Ovary (tissue), 7 donors: ENCODE measurements at regions not wholly inside any gene's neighbourhood (a gene's known extent, or its start where the extent isn't known, plus 50 kb on each side); places are given as distances from the start of the nearest gene placed in this dataset.
A peak's percentile ranks its signal among the peaks of the same experiment; 100 is the strongest.

Source experiments
- DNase-seq, 5 donors: peaks; one replicate each; pipeline ENCODE4 v3.0.0-alpha.2; 2019 to 2020
- H3K27ac ChIP-seq, 2 donors: fragments of 200-600 bp; one replicate each; pipeline versions ENCODE4 v1.5.1 to v1.8.0; 2019 to 2022
- H3K27me3 ChIP-seq: fragments of 200-600 bp; one replicate; pipeline ENCODE4 v1.8.0; 2022
- H3K36me3 ChIP-seq: fragments of 200-600 bp; sonication (generic); one replicate; pipeline ENCODE4 v1.5.1; 2019
- H3K4me1 ChIP-seq: one replicate; pipeline ENCODE4 v1.8.1; 2013; ENCODE audit warnings: mild to moderate bottlenecking, moderate library complexity; ENCODE audit not compliant: insufficient read depth
- H3K4me3 ChIP-seq: fragments of 200-600 bp; sonication (generic); one replicate; pipeline ENCODE4 v1.5.1; 2017
- H3K9me3 ChIP-seq, 2 donors: fragments of 200-600 bp in 1 of 2; sonication (generic) in 1 of 2; one replicate each; pipeline versions ENCODE4 v1.5.1 to v1.8.1; 2013 to 2019; ENCODE audit warnings: mild to moderate bottlenecking in 1 of 2, moderate library complexity in 1 of 2
- EP300 ChIP-seq: sonication (generic); formaldehyde crosslinking; IDR thresholded peaks from one replicate; pipeline ENCODE4 v1.6.1; 2017; ENCODE audit warnings: antibody characterized with exemption
- POLR2A ChIP-seq: fragments of 450-650 bp; IDR thresholded peaks from one replicate; pipeline ENCODE4 v1.6.1; 2017; ENCODE audit warnings: antibody characterized with exemption, mild to moderate bottlenecking, moderate library complexity
- WGBS, 3 donors: extraction: QIAGEN DNeasy Blood & Tissue Kit in 1 of 3; methylation state at CpG; one replicate each; pipeline versions ENCODE4 v1.1.5 to v1.1.7; 2013 to 2017; 5-methylcytosine and 5-hydroxymethylcytosine counted together
- intact Hi-C, 4 donors: fragments of 100-400 bp; cut with DNase I; formaldehyde crosslinking; loops; one replicate each; pipeline versions ENCODE4 v1.11.0 to v1.15.1; 2022 to 2023
- TF ChIP-seq, protein P1 (sequence below), 3 donors: fragments of 450-650 bp in 2 of 3; fragments of 200-600 bp in 1 of 3; IDR thresholded peaks; one replicate each; pipeline versions ENCODE4 v1.5.1 to v1.8.0; 2016 to 2022; ENCODE audit warnings: antibody characterized with exemption in 3 of 3, mild to moderate bottlenecking in 1 of 3
- donor health status: DM: no; HTN: no; CAD: no; lungs with moderate emphysema.
- donor health status: DM: no; HTN: no; CAD: no.
- donor health status: Bipolar disorder and iron deficiency.
- donor health status: DM: no; HTN: no; CAD: no.
- donor health status: DM: yes; HTN: yes; CAD: no.

DNA sequence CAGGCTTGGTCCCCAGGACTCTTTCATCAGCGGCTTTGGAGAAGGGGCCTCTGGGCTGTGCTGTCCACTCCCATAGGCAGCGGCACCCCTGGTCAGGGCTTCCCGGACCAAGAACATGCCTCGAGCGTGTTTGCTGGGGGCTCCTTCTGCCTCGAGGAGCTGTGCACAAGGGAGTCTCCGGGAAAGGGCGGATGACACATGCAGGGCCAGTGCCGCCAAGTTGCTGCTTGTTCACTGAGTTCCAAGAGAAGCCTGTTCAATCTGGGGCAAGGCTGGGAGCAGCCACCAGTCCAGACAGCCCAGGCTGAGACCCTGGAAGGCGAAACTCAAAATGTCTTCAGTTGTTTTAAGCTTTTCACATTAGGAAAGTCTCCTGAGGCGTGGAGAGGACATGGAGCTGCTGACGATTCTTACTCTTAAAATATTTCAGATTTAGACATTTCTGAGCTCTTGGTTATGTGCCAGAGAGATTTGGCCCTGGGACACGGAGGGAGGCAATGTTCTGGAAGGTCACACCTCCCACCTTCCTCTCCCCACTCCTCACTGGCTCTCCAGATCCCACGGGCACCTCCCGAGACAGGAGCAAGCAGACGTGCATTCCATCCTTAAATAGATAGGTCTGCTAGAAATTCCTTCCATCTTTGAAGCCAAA is 84.5 kb upstream of the ZNF469 start:
- no peak for TF ChIP-seq POLR2A
- TF ChIP-seq EP300: no peak
- TF ChIP-seq, protein P1, sequence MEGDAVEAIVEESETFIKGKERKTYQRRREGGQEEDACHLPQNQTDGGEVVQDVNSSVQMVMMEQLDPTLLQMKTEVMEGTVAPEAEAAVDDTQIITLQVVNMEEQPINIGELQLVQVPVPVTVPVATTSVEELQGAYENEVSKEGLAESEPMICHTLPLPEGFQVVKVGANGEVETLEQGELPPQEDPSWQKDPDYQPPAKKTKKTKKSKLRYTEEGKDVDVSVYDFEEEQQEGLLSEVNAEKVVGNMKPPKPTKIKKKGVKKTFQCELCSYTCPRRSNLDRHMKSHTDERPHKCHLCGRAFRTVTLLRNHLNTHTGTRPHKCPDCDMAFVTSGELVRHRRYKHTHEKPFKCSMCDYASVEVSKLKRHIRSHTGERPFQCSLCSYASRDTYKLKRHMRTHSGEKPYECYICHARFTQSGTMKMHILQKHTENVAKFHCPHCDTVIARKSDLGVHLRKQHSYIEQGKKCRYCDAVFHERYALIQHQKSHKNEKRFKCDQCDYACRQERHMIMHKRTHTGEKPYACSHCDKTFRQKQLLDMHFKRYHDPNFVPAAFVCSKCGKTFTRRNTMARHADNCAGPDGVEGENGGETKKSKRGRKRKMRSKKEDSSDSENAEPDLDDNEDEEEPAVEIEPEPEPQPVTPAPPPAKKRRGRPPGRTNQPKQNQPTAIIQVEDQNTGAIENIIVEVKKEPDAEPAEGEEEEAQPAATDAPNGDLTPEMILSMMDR (IDR thresholded peaks at IDR 0.05): no peak
- DNase-seq: peak in 4 of 5 donors; percentile 39 to 53 (median 44)
- intact Hi-C loops: no loop called here
- H3K27ac ChIP-seq: no peak overlapping the region
- no peaks in the 10 kb centered on the region for H3K9me3 ChIP-seq
- 23 to 35% (median 34%) methylated on average over 16 of the region's 16 CpGs for WGBS, 3 donors
- no peak overlapping the region for H3K4me3 ChIP-seq
- no peaks in the 10 kb centered on the region for H3K27me3 ChIP-seq
- H3K36me3 ChIP-seq: no peaks in the 10 kb centered on the region
- no peaks in the 10 kb centered on the region for H3K4me1 ChIP-seq

DNA sequence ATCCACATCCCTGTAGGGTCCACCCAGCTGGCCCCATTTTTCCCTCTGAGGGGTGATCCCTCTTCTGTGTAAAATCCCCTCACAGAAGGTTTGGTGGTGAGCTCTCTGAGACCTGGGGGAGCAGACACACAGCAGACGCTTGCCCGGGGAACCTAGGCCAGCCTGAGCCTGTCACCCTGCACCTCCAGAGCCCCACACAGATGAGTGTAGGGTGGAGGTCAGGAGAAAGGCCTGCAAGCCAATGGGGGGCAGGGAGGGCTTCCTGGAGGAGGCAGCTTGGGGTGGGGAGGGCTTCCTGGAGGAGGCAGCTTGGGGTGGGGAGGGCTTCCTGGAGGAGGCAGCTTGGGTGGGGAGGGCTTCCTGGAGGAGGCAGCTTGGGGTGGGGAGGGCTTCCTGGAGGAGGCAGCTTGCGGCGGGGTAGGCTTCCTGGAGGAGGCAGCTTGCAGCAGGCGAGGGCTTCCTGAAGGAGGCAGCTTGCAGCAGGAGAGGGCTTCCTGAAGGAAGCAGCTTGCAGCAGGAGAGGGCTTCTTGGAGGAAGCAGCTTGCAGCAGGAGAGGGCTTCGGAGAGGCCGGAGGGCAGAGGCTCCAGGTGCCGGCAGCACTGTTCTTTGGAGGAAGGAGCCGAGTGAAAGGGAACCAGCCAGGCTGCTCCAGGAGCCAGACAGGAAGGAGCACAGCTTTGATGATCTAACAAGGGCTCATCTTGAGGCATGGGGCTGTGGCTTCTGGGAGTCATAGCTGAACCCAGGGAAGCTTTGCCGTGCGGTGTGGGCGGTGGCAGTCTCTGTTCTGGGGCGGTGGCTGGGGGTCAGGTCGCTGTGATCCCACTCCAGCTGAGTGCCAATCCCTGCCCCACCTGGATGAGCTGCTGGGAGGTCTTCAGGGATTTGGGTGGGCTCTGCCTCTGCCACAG is 83.7 kb upstream of the ZNF469 start:
- H3K27ac ChIP-seq: no peak overlapping the region
- H3K4me3 ChIP-seq: no peak overlapping the region
- TF ChIP-seq POLR2A (no peak), EP300 (no peak)
- TF ChIP-seq, protein P1 (IDR thresholded peaks at IDR 0.05): no peak
- H3K4me1 ChIP-seq: peaks cover 5% of the 10 kb centered on the region
- H3K27me3 ChIP-seq: no peaks in the 10 kb centered on the region
- H3K36me3 ChIP-seq: no peaks in the 10 kb centered on the region
- H3K9me3 ChIP-seq: no peaks in the 10 kb centered on the region
- no peak for DNase-seq
- 73 to 76% (median 75%) methylated on average over 14 of the region's 14 CpGs for WGBS, 3 donors
- intact Hi-C loops: no loop called here

DNA sequence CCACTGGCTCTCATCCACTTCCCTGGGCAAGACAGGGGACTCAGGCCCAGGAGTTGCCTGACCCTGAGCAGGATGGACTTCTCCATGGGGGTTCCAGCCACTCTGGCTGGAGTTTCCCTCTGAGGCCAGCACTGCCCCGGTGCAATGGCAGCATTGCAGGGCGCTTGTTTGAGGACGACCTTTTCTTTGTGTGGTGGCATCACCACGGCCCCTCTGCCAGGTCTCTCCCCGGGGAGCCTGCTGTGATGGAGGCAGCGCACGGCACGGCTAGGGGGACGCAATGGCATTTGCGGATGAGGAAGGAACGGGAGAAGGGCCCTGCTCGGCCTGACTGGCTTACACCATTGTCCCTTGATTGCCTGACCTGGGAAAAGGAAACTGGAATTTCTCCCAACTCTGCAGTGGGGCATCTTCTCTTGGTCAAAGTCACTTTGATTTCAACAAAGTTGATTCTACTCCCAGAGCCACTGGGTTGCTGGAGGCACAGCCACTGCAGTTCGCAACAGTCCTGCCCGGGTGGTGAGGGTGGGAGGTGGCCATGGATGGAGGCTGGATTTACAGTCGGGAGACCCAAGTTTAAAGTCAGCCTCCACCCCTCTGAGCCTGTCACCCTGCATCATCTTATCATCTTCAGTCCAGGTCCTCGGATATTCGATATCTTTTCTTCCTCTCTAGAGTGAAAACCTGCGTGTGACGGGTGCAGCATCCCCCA is 82.9 kb upstream of the ZNF469 start:
- no peak for DNase-seq
- TF ChIP-seq POLR2A (no peak), EP300 (no peak)
- TF ChIP-seq, protein P1 (IDR thresholded peaks at IDR 0.05): no peak
- H3K9me3 ChIP-seq: no peaks in the 10 kb centered on the region

DNA sequence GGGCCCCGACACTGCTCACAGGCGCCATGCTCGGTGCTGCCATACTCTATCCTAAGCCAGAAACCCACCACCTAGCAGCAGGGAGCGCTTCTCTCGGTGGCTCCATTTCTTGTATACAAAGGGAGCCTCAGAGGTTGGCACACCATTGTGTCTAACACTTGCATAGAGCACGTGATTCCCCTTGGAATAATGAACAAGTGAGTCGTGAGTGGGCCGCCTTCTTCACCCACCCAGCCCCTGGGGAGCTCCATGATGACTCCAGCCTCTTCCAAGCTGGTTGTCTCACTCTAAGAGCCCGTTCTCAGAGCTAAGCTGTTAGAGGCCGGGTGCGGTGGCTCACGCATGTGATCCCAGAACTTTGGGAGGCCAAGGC is 82.3 kb upstream of the ZNF469 start:
- Histone ChIP-seq H3K27me3 (no peaks in the 10 kb centered on the region), H3K9me3 (no peaks in the 10 kb centered on the region), H3K4me3 (no peak overlapping the region), H3K36me3 (no peaks in the 10 kb centered on the region), H3K27ac (no peak overlapping the region), H3K4me1 (peaks cover 11% of the 10 kb centered on the region)
- TF ChIP-seq POLR2A: no peak
- TF ChIP-seq, protein P1 (IDR thresholded peaks at IDR 0.05): no peak
- no peak for TF ChIP-seq EP300
- intact Hi-C loops: no loop called here
- no peak for DNase-seq
- 95 to 97% (median 96%) methylated on average over 12 of the region's 12 CpGs for WGBS, 3 donors

More for the DNA sequence above, 82.9 kb upstream of the ZNF469 start:
- WGBS, 3 donors: 94 to 97% (median 95%) methylated on average over 17 to 19 of the region's 19 CpGs
- Histone ChIP-seq H3K36me3 (no peaks in the 10 kb centered on the region), H3K4me1 (peaks cover 11% of the 10 kb centered on the region), H3K4me3 (no peak overlapping the region), H3K27me3 (no peaks in the 10 kb centered on the region), H3K27ac (no peak overlapping the region)
- intact Hi-C loops: no loop called here
